Psoas muscle (tissue), 7 donors: ENCODE measurements at regions not wholly inside any gene's neighbourhood (a gene's known extent, or its start where the extent isn't known, plus 50 kb on each side); places are given as distances from the start of the nearest gene placed in this dataset.

Source experiments
- ATAC-seq, 4 donors: fragments of 200-7000 bp; cut with Tn5 transposase; one replicate each; pipeline ENCODE4 v1.9.1; 2020; ENCODE audit warnings: moderate library complexity in 3 of 4, mild to moderate bottlenecking in 2 of 4
- DNase-seq, 2 donors: peaks; one replicate each; pipeline ENCODE4 v3.0.0-alpha.2; 2020
- H3K27ac ChIP-seq: fragments of 200-600 bp; one replicate; pipeline ENCODE4 v1.8.0; 2022
- H3K27me3 ChIP-seq, 3 donors: fragments of 200-600 bp in 1 of 3; one replicate each; pipeline versions ENCODE4 v1.6.1 to v1.8.0; 2013 to 2022; ENCODE audit warnings: low read length in 2 of 3, mild to moderate bottlenecking in 2 of 3, moderate library complexity in 1 of 3; ENCODE audit not compliant: insufficient read depth in 3 of 3
- H3K36me3 ChIP-seq, 2 donors: fragments of 200-600 bp in 1 of 2; one replicate each; pipeline versions ENCODE4 v1.6.1 to v1.8.0; 2013 to 2022; ENCODE audit warnings: low read depth in 1 of 2, mild to moderate bottlenecking in 1 of 2, moderate library complexity in 1 of 2; ENCODE audit not compliant: insufficient read depth in 1 of 2
- H3K4me1 ChIP-seq: fragments of 200-600 bp; one replicate; pipeline ENCODE4 v1.8.0; 2022
- H3K4me3 ChIP-seq: fragments of 200-600 bp; one replicate; pipeline ENCODE4 v1.8.0; 2022; ENCODE audit warnings: mild to moderate bottlenecking
- H3K9me3 ChIP-seq: fragments of 200-600 bp; one replicate; pipeline ENCODE4 v1.8.0; 2022
- CTCF ChIP-seq: fragments of 200-600 bp; IDR thresholded peaks from one replicate; pipeline ENCODE4 v1.8.0; 2022; ENCODE audit warnings: antibody characterized with exemption
- WGBS, 3 donors: extraction: QIAGEN DNeasy Blood & Tissue Kit; methylation state at CpG; one replicate each; pipeline versions ENCODE4 v1.1.6 to v1.1.7; 2013; 5-methylcytosine and 5-hydroxymethylcytosine counted together
- intact Hi-C, 2 donors: fragments of 100-400 bp; cut with DNase I; formaldehyde crosslinking; loops; one replicate each; pipeline versions ENCODE4 v1.11.0 to v1.14.2; 2022
- donor health status: healthy with polysubstance abuse.
- donor health status: DM: no; HTN: no; CAD: no; lungs with moderate emphysema.
- donor health status: Bipolar disorder and iron deficiency.
- donor health status: healthy.
- donor health status: DM: yes; HTN: yes; CAD: no.
- donor health status: DM: no; HTN: no; CAD: no.
- donor health status: DM: yes; HTN: yes; CAD: no.

- Histone ChIP-seq H3K9me3 (no peaks in the 10 kb centered on the region), H3K27me3 (peaks cover 0 to under 1% (median 0%) of the 10 kb centered on the region in 3 donors), H3K27ac (no peak overlapping the region), H3K36me3 (no peaks in the 10 kb centered on the region), H3K4me1 (no peaks in the 10 kb centered on the region), H3K4me3 (no peak overlapping the region)
- WGBS, 3 donors, result 44 to 50% (median 46%) methylated on average over 7 of the region's 7 CpGs
- intact Hi-C loops, result no loop called here
- no peak for TF ChIP-seq CTCF
- ATAC-seq, result no peak
- DNase-seq, result no peak
Observed at GRCh38 chr1:29909962-29910361, 673.6 kb downstream of the PTPRU start.

- no peak for TF ChIP-seq CTCF
- no peak overlapping the region for H3K27ac ChIP-seq
- no peaks in the 10 kb centered on the region for H3K27me3 ChIP-seq
- ATAC-seq, result no peak
- H3K9me3 ChIP-seq, result no peaks in the 10 kb centered on the region
- intact Hi-C loops, result no loop called here
- WGBS, 3 donors, result 76 to 84% (median 76%) methylated on average over 7 of the region's 7 CpGs
- no peak overlapping the region for H3K4me3 ChIP-seq
- DNase-seq, result no peak
- H3K4me1 ChIP-seq, result no peaks in the 10 kb centered on the region
- H3K36me3 ChIP-seq, result no peaks in the 10 kb centered on the region
Observed at GRCh38 chr1:29907596-29907995, 671.3 kb downstream of the PTPRU start.

- Histone ChIP-seq H3K27ac (no peak overlapping the region), H3K36me3 (no peaks in the 10 kb centered on the region), H3K9me3 (no peaks in the 10 kb centered on the region), H3K4me3 (no peak overlapping the region), H3K27me3 (no peaks in the 10 kb centered on the region), H3K4me1 (peaks cover under 1% of the 10 kb centered on the region)
- no peak for DNase-seq
- intact Hi-C loops, result no loop called here
- TF ChIP-seq CTCF, result no peak
- ATAC-seq, result no peak
- WGBS, 3 donors, result 80 to 84% (median 82%) methylated on average over 6 of the region's 6 CpGs
Observed at GRCh38 chr1:29906927-29907326, 670.6 kb downstream of the PTPRU start.

GRCh38 chr1:29903548-29904166 is 667.3 kb downstream of the PTPRU start:
- no peak overlapping the region for H3K4me3 ChIP-seq
- intact Hi-C loops, result no loop called here
- no peak for TF ChIP-seq CTCF
- no peak overlapping the region for H3K27ac ChIP-seq
- H3K9me3 ChIP-seq, result no peaks in the 10 kb centered on the region
- peaks cover 16% of the 10 kb centered on the region for H3K4me1 ChIP-seq
- ATAC-seq, result no peak
- H3K36me3 ChIP-seq, result no peaks in the 10 kb centered on the region
- 58 to 66% (median 61%) methylated on average over 5 of the region's 5 CpGs for WGBS, 3 donors
- DNase-seq, result no peak
- H3K27me3 ChIP-seq, result no peaks in the 10 kb centered on the region
